GM21723 (cell line): ENCODE measurements at regions not wholly inside any gene's neighbourhood (a gene's known extent, or its start where the extent isn't known, plus 50 kb on each side); places are given as distances from the start of the nearest gene placed in this dataset.
"Not testable (repeated sequence)": the region's sequence is repeated elsewhere in the genome, so short reads cannot be mapped to it uniquely, and the experiment has no call there.

Experiments
- ATAC-seq: cut with Tn5 transposase; IDR thresholded peaks from one replicate; pipeline ENCODE4 v1.9.1; 2021; ENCODE audit warnings: mild to moderate bottlenecking, moderate library complexity; ENCODE audit not compliant: unreplicated experiment

DNA sequence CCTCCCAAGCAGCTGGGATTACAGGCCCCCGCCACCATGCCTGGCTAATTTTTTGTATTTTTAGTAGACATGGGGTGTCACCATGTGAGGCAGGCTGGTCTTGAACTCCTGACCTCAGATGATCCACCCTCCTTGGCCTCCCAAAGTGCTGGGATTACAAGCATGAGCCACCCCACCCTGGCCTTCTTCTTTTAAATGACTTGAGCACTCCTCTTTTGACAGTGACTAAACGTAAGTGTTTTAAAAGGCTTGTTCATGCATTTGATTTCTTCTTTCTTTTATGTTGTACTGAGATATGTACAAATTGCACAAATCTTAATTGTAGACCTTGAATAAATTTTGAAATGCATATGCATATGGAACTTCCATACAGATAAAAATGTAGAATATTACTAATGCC lies 337.9 kb downstream of the CETN3 start:
- no peak for ATAC-seq

DNA sequence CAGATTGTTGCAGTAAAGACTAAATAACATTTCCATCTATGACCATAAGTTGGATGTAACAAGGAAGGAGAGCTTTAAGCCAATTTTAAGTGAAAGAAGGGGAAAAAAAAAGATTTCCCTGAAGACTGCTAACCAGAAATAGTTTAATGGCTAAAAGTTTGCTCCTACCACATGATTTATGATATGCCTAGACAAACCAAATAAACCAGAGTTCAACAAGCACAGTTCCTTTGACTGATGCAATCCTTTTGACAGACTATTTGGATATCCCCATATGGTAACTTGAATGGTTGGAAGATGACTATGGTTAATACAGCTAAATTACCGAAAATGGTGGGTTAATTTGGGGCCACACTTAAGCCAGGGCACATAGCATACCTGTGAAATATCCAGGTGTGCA lies 338.5 kb downstream of the CETN3 start:
- no peak for ATAC-seq

DNA sequence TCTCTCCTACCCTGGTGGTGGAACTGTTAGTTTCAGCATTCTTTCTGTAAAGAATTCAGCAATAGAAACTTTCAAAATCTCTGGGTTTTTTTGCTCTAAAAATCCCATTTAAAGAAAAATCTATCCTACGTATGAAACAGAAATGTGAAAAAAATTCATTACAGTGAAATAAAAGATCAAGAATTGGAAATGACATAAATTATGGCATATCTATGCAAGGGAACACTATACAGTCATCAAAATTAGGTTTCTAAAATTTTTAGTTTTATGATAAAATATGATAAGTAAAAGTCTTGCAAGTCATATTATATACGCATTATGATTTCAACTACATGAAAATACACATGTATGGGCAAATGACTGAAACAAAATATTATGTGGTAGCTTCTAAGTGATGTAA lies 342.6 kb downstream of the CETN3 start:
- no peak for ATAC-seq

DNA sequence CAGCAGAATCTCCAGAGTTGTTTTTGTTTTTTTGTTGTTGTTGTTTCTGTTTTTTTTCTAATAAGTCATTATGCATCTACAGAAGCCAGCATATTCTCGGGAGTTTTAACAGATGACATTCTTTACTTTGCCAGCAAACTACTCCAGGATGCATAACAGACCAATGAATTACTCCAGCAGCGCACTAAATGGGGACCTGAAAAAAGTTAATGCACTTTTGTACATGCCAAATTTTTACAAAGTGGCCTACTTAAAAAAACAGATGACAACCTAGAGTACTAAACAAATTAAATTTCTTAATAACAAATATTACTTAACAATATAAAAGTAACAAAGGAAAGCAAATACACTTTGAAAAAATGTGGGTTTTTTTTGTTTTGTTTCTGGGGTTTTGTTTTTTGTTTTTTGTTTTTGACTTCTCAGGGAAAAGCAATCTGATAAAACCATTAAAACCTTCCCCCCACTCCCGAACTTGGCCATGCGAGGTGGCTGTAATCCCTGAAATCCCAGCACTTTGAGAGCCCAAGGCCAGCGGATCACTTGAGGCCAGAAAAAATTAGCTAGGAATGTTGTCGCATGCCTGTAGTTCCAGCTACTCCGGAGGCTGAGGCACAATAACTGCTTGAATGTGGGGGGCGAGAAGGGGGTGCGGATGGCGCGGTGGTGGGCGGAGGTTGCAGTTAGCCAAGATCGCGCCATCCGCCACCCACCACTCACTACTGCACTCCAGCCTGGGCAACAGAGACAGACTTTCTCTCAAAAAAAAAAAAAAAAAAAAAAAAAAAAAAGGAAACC lies 352.4 kb downstream of the CETN3 start:
- ATAC-seq: no peak

DNA sequence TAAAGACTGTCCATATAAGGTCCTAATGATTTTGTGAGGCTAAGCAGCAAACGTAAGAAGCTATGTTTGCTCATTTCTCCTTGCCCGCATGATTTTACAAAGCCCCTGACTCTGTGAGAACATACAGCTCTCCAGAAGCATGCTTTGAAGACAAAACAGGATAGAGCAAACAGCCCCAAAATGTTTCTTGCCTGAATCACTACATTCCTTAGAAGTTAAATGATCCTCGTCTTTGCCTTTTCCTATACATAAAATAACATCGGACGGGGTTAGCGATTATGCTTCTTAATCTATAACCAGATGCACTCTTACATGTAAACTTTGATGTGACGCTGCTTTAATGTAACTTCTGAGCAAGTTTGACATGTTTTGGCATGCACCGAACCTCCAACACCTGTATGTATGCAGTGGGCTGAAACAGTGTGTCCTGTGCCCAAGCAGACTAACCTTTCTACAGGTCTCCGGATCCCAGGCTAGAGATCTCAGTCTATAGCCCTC lies 353.7 kb downstream of the CETN3 start:
- no peak for ATAC-seq

DNA sequence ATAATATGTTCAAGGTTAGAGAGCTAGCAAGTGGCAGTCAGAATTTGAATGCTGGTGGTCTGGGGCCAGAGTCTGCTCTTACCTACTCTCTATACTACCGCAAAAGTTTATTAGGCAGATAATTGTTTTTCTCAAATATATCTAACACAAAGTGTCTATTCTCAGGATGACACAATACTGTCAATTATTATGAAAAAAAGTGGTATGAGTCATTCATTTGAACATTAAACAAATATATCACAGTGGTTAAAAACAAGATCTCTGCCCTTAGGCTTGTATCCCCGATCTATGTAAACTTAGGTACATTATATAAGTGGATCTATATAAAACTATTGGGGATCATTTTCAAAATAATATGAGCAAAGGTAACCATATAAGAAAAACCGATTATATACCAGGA lies 354.9 kb downstream of the CETN3 start:
- no peak for ATAC-seq

DNA sequence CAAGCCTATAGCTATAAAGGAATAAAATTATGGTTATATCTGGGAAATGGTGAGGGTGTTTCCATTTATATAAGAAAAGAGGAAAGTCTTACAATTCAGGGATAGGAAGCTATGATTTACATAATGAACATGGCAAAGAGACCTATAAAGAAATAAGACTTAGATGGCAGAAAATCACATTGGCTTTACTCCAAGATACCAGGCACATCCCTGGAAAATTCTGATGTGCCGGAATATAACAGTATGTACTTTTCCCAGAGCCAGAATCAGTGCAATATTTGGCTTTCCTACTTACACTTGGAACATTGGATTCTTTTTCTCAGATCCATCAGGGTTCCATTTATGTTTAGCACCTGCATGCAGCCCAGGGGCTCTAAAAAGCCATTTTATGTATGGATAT lies 357.8 kb downstream of the CETN3 start:
- ATAC-seq: no peak

DNA sequence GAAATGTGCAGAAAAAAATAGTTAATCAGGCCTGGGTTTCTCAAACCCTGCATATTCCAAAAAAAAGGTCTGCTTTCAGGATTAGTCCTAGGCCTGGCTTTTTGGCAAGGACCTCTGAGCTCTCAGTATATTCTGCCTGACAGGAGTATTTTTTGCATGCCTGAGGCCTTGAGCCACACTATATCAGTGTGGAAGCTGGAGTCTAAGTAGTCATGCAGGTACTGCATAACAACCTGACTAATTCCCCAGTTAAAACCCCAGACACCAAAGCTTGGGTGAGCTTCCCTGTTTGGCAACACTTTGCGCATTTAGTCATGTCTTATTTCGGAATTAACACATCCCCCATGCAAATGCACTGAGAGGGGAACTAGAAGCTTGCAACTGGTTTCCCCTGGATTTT lies 359.5 kb downstream of the CETN3 start:
- ATAC-seq: no peak

DNA sequence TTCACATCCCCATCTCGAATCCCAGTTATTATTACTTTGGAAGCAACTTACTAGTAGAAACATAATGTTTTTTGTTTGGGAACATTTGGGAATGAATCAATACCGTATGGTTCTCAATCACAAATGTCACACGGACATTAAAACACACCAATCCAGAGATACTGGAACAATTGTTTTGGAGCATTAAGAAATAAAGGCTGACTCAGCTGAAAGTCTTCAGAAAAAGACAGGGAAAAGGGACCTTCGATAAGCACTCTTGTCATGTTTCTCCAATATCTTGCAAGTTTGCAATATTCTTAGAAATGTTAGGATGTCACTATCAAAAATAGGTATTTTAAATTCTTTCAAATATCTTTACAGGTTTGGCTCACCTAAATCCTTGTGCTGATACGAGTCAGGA lies 362.4 kb downstream of the CETN3 start:
- ATAC-seq: no peak

DNA sequence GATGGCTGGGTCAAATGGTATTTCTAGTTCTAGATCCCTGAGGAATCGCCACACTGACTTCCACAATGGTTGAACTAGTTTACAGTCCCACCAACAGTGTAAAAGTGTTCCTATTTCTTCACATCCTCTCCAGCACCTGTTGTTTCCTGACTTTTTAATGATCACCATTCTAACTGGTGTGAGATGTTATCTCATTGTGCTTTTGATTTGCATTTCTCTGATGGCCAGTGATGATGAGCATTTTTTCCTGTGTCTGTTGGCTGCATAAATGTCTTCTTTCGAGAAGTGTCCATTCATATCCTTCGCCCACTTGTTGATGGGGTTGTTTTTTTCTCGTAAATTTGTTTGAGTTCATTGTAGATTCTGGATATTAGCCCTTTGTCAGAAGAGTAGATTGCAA lies 369.5 kb downstream of the CETN3 start:
- ATAC-seq: not testable (repeated sequence)

DNA sequence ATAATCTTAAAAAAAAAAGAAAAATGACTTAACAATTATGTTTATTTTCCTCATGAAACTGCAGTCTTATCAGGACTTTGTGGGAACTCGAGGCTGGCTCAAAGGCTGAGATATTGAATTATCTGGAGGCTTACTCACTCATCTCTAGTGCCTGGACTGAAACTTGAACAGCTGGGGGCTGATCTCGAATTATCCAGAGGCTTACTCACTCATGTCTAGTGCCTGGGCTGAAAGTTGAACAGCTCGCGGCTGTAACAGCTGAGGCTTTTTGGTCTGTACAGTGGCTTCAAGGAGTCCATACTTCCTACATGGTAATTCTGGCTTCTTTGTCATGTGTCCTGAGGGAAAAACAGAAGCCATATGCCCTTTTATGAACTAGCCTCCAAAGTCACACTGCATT lies 371.9 kb downstream of the CETN3 start:
- no peak for ATAC-seq

DNA sequence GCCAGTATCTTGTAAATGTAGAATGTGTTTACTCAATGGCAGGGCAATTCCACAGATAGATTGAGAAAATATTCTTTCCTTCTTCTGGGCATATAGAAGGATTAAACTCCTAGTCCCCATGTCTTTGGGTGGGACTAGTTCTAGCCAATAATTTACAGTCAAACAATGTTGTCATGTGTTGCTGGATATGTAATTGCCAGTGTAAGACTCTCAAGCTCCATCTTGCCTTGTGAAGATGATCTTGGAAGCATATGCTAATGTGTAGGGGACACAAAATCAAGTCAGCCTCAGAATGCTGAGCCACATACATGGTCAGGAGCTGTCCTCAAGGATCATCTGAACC lies 386.9 kb downstream of the CETN3 start:
- no peak for ATAC-seq

DNA sequence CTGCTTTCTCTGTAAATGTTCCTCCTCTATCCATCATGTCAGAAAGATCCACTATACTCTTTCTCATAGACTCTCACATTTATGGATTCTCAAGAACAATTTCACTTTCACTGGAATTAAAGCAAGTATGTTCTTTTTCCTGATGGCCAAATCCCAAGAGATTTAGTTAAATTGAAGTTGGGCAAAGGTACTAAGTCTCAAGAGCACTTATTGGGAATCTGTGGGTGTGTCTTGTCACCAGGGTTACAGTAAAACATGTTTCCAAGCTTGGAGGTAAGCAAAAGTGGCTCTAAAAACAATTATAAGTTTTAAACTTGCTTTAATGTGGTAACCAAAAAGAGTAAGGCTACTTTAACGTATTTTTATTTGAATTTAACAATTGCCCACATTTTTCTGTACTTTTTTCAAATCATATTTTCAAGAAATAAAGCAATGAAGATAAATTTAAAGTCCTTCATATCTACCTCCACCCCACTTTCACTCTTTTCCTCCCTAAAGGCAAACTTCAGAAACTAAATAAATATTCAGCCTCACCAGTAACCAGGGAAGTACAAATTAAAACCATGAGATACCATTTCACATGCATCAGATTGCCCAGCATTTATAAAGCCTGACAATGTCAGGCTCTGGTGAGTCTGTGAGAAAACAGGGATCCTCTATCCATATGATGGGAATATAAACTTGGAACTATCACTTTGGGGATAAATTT lies 387.4 kb downstream of the CETN3 start:
- ATAC-seq: no peak

DNA sequence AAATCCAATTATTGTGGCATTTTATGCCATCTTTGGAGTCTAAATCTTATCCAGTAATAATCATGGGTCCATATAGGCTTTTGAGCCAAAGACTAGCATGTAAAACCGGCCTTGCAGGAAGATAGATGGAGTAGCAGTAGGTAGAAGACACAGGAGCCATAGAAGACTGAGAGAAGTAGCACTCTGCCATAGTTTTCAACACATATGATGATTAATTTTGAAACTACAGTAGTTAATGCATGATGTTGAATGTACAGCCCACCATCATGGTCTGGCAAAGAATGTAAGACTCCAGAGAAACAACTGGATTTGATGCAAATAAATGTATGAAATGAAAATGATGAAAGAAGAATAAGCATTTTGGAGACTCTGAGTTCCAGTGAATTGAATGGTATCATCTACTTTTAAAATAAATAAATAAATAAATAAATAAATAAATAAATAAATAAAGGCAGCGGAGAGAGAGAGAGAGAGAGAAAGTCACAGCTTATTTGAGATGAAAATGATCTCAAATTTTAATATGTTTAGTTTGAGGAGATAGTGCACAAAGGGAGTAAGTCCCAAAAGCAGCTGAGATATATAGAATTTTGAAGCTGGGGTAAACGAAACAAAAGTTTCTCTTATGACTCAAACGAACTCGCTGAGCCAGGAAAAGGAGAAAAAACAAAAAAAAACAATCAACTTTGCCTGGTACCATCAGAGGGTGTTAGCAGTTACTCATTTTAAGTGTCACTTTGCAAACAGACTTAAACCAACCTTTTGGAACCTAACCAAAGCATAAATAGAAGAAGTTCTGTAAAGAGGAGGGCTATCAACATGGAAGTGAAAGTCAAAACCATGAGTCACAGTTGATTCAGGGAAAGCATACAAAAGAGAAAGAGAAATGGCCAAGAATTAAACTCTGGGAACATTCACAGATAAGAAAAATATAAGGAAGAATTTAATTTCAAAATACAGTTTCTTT lies 388.7 kb downstream of the CETN3 start:
- ATAC-seq: peak; percentile 97

DNA sequence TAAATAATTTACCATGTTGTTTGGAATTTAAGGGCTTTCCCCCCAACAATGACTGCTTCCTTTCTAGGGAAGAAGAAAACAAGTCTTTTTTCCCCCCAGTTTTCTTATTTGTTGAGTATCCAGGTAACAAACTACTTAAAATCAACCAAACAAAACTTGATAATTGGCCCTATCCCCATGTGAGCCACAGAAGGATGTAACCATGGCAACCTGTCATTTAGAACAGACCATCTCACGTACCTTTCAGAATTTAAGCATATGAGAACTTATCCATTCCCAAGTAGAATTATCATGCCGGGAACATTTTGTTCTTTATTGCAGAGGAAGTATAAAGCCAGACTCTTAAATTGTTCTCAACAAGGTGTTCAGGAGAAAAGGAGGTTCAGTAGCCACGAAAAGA lies 392.3 kb downstream of the CETN3 start:
- no peak for ATAC-seq

DNA sequence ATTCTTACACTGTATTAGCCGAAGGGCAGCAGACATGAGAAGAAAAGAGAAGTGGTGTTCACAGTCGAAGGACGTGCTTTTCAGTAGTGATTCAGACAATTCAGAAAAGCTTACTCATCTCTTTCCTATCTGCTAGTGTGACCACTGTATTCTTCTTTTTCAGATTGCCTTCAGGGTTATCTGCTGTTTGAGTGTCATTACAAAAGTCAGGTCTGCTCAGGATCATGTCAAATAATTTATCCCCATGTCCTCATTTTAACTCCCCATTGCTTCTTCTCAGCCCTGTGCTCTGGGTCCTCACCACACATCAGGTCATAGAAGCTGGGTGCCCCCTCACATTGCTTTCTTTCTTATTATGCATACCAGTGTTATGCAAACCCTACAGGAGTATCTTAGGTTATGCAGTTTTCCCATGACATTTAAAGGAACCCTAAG lies 394.0 kb downstream of the CETN3 start:
- peak; percentile 92 for ATAC-seq

DNA sequence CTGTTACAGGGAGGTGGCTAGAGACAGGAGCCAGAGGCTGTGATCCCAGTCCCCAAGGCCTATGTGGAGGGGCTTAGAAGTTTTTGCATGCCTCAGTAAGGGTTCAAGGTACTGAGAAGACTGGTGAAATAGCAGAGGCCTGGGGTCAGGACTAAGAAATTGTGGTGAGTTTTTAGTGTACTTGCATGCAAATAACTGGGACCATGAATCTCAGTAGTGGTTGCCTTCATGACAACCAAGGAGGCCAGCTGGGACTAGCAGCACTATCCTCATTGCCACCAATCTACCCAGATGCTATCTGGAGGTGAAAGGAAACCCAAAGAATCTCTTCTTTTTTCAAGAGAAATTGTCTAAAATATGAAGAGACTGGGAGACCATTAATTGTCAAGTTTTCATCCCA lies 395.1 kb downstream of the CETN3 start:
- peak; percentile 89 for ATAC-seq

DNA sequence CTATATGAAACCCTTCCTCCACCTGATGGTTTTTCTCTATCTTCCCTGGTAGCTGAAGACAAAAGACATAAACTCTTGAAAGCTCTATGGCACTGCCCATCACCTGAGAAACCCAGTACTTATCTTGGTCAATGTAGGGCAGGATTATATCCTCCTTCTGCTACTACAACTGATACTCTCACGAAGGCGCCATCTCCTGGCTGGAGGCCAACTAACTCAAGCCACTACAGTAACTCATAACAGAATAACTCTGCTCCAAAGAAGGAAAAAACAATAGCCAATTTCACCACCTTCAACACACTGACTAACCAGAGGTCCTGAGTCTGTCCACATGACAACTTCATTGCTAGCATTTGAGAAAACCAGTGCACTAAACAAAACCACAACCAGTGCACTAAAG lies 409.2 kb downstream of the CETN3 start:
- no peak for ATAC-seq

DNA sequence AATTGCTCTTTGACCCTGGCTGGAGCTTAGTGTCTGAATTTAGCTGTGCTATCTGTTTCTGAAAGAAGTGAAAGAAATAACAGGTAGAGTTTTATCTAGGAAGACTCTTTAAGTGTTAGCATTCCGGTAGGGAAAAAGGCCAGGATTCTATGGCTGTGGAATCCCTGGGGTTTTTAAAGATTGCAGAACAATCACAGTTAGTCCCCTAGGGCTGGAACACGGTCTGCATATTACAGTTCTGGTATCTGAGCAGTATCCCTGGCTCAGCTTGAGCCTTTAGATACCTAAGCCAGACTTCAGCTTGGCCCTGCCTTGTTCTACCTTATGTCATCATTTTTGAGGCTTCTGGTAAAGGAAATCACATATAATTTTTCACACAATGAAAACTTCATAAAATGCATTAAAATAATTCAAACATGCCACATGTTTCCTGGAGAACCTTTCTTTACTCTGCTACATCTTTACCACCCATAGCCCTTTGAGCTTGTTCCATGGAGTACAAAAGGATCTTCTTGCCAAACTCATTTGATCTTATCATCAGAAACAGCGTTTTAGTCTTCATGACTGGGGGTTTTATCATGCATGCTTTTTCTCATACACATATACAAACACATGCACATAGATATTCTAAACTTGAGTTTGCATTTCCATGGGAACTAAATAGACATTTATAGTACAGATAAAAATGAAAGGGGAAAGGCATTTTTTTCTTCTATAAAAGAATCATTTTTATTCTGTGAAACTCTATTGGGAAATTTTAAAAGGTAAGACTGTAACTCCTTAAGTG lies 410.8 kb downstream of the CETN3 start:
- ATAC-seq: no peak

DNA sequence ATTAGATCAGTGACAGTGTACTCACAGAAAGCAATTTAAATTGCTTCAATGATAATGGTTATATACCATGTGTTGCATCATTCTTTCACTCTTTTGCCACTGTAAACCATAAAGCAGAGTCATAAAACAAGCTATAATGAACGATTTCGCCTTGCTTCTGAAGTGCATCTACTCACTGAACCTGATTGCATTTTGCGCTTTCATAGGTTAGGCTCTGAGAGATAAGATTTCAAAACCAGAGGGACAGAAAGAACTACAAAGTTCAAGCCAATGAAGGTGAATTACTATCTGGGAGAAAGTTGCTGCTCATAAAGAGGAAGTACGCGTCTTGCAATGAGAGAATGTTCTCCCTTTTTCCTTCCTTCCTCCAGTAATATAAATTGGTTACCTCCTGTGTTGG lies 412.7 kb downstream of the CETN3 start:
- no peak for ATAC-seq

DNA sequence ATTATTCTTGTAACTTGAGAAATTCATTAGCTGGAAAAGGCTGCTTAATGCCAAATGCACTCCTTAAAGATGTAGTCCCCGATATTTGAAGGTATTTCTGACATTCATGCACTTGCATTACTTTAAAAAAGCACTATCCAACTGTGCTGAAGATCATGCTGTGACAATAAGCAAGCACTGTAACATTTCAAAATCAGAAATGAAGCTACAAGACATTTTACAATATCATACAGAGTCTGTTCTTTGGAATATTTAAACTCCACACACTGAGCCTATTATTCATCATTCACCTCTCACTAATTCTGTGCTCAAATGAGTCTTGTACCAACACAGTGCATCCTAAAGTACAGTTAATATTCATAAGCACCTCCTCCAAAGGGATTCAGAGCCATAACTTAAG lies 413.2 kb downstream of the CETN3 start:
- no peak for ATAC-seq
